Caco-2 (cell line): ENCODE measurements at regions not wholly inside any gene's neighbourhood (a gene's known extent, or its start where the extent isn't known, plus 50 kb on each side); places are given as distances from the start of the nearest gene placed in this dataset.

Source experiments
- BruUV-seq: library from RNA; stranded (reverse); fragments of 400-500 nt; replicated peaks from 2 replicates; lab custom pipeline; 2021; lab: Mats Ljungman, UMichigan
- CTCF ChIA-PET: fragments of 300-600 bp; sonication (Branson Sonifier 250); formaldehyde crosslinking; loops from one replicate; lab custom pipeline; 2022; ENCODE audit warnings: antibody characterized with exemption; lab: Charles Lee
- POLR2A ChIA-PET: fragments of 300-600 bp; sonication (Branson Sonifier 250); formaldehyde crosslinking; loops from one replicate; lab custom pipeline; 2022; ENCODE audit warnings: antibody characterized with exemption; lab: Charles Lee
- DNase-seq, 2 experiments: peaks; one replicate each; pipeline versions ENCODE4 v3.0.0 to v3.0.0-alpha.2; 2020 to 2022
- H3K27me3 ChIP-seq: replicated peaks from 2 replicates; pipeline ENCODE4 v1.6.0; 2011; ENCODE audit warnings: low read length; ENCODE audit not compliant: control insufficient read depth, insufficient read depth
- H3K36me3 ChIP-seq: 2 replicates; pipeline ENCODE4 v1.5.1; 2011; ENCODE audit warnings: low read length; ENCODE audit not compliant: control insufficient read depth, insufficient read depth
- H3K4me1 ChIP-seq: fragments of 250-450 bp; sonication (Bioruptor Pico); 2 replicates; pipeline ENCODE4 v1.5.1; 2020; ENCODE audit warnings: mild to moderate bottlenecking
- H3K4me3 ChIP-seq: 2 replicates; pipeline ENCODE4 v1.5.1; 2011; ENCODE audit warnings: low read depth, mild to moderate bottlenecking, control low read depth, low read length
- H3K9me3 ChIP-seq: fragments of 250-450 bp; sonication (Bioruptor Pico); 2 replicates; pipeline ENCODE4 v1.5.1; 2020; ENCODE audit warnings: mild to moderate bottlenecking, moderate library complexity
- H3K27ac Mint-ChIP-seq: one replicate; pipeline ENCODE4 v1.8.0; 2022; ENCODE audit warnings: mixed read lengths; ENCODE audit not compliant: unreplicated experiment
- H3K27me3 Mint-ChIP-seq: one replicate; pipeline ENCODE4 v1.8.0; 2022; ENCODE audit warnings: mixed read lengths; ENCODE audit not compliant: insufficient read depth, unreplicated experiment
- H3K36me3 Mint-ChIP-seq: one replicate; pipeline ENCODE4 v1.8.0; 2022; ENCODE audit warnings: mild to moderate bottlenecking, mixed read lengths; ENCODE audit not compliant: insufficient read depth, unreplicated experiment
- H3K4me1 Mint-ChIP-seq: one replicate; pipeline ENCODE4 v1.8.0; 2022; ENCODE audit warnings: low read depth, mixed read lengths; ENCODE audit not compliant: unreplicated experiment
- H3K4me3 Mint-ChIP-seq: one replicate; pipeline ENCODE4 v1.8.0; 2022; ENCODE audit warnings: mild to moderate bottlenecking, moderate library complexity, mixed read lengths; ENCODE audit not compliant: unreplicated experiment
- H3K9me3 Mint-ChIP-seq: one replicate; pipeline ENCODE4 v1.8.0; 2022; ENCODE audit warnings: mixed read lengths; ENCODE audit not compliant: unreplicated experiment
- CTCF ChIP-seq, 2 experiments: fragments of 200-600 bp in 1 of 2; IDR thresholded peaks; 1 replicate in 1 of 2; 2 replicates in 1 of 2; pipeline versions ENCODE4 v1.5.1 to v1.8.0; 2011 to 2022; ENCODE audit warnings: antibody characterized with exemption in 1 of 2, control low read depth in 1 of 2, inconsistent platforms in 1 of 2, low read depth in 1 of 2, low read length in 1 of 2, mild to moderate bottlenecking in 1 of 2, moderate library complexity in 1 of 2; ENCODE audit not compliant: insufficient read depth in 1 of 2, severe bottlenecking in 1 of 2, unreplicated experiment in 1 of 2
- intact Hi-C: fragments of 100-400 bp; cut with micrococcal nuclease; formaldehyde crosslinking; loops from one replicate; pipeline ENCODE4 v1.10.0; 2022; ENCODE audit not compliant: unreplicated experiment

GRCh38 chr13:104586051-104586746, 1520.0 kb upstream of the SLC10A2 start:
- Histone ChIP-seq H3K4me1 (no peaks in the 10 kb centered on the region), H3K36me3 (no peaks in the 10 kb centered on the region), H3K27me3 (no peaks in the 10 kb centered on the region), H3K4me3 (no peak overlapping the region), H3K9me3 (no peaks in the 10 kb centered on the region)
- no peak for DNase-seq
- Mint-ChIP-seq H3K4me3 (no peak overlapping the region), H3K27ac (no peak overlapping the region), H3K9me3 (no peaks in the 10 kb centered on the region), H3K27me3 (peaks cover 3% of the 10 kb centered on the region), H3K4me1 (no peaks in the 10 kb centered on the region), H3K36me3 (no peaks in the 10 kb centered on the region)
- POLR2A ChIA-PET, result no interaction called here
- CTCF ChIA-PET, result no interaction called here
- no peak for TF ChIP-seq CTCF (IDR thresholded peaks at IDR 0.05; ENCODE audit: insufficient read depth in 1 of 2, low read depth in 1 of 2, low read length in 1 of 2, severe bottlenecking in 1 of 2, unreplicated experiment in 1 of 2)
- intact Hi-C loops, result no loop called here
- no TSS peak for BruUV-seq

DNA sequence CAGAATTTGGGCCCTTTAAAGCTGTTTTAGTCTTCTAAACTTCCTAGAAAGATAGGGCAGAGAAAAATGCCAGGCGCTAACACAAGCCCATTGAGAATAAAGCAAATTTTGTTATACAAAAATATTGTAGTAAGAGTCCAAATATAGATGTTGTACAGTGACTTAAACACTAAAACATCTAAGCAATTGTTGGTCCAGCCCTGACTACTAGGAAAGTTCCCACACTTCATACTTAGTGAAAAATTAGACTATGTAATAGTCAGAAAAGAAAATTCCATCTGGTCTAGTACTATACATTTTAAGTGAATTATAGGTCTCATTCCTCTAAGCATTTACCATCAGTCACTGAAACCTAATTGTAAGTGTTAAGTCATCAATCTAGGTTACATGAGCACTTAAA, 1518.3 kb upstream of the SLC10A2 start:
- no peak for DNase-seq
- H3K4me1 Mint-ChIP-seq, result no peaks in the 10 kb centered on the region
- ChIA-PET POLR2A (no interaction called here), CTCF (no interaction called here)
- no peaks in the 10 kb centered on the region for H3K9me3 Mint-ChIP-seq
- Histone ChIP-seq H3K27me3 (no peaks in the 10 kb centered on the region), H3K36me3 (no peaks in the 10 kb centered on the region), H3K4me3 (no peak overlapping the region), H3K4me1 (no peaks in the 10 kb centered on the region), H3K9me3 (no peaks in the 10 kb centered on the region)
- no peaks in the 10 kb centered on the region for H3K36me3 Mint-ChIP-seq
- TF ChIP-seq CTCF (IDR thresholded peaks at IDR 0.05; ENCODE audit: insufficient read depth in 1 of 2, low read depth in 1 of 2, low read length in 1 of 2, severe bottlenecking in 1 of 2, unreplicated experiment in 1 of 2), result no peak
- peaks cover 3% of the 10 kb centered on the region for H3K27me3 Mint-ChIP-seq
- intact Hi-C loops, result no loop called here
- H3K27ac Mint-ChIP-seq, result no peak overlapping the region
- BruUV-seq, result no TSS peak
- no peak overlapping the region for H3K4me3 Mint-ChIP-seq

DNA sequence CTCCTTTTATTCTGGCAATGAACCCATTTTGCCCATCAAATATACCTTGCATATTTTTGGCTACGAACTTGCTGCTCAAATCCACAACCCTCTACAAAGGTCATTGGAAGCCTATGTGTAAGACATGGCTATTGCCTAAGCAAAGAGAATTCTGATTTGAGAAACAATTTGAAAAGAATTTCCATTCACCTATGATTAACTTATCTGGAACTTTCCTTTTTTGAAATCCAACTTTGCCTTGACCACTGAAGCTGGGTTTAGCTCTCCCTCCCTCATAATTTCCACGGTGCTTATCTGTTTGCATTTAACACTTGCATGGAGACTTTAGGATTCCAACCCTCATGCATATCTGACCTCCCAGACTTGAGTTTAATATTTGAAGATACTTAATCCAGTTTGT, 1514.7 kb upstream of the SLC10A2 start:
- no peaks in the 10 kb centered on the region for H3K27me3 ChIP-seq

More for the DNA sequence above, 1514.7 kb upstream of the SLC10A2 start:
- ChIA-PET CTCF (no interaction called here), POLR2A (no interaction called here)
- Mint-ChIP-seq H3K36me3 (no peaks in the 10 kb centered on the region), H3K4me1 (no peaks in the 10 kb centered on the region), H3K4me3 (no peak overlapping the region), H3K27me3 (peaks cover under 1% of the 10 kb centered on the region), H3K27ac (no peak overlapping the region), H3K9me3 (no peaks in the 10 kb centered on the region)
- intact Hi-C loops, result no loop called here
- no TSS peak for BruUV-seq
- TF ChIP-seq CTCF (IDR thresholded peaks at IDR 0.05; ENCODE audit: insufficient read depth in 1 of 2, low read depth in 1 of 2, low read length in 1 of 2, severe bottlenecking in 1 of 2, unreplicated experiment in 1 of 2), result no peak
- H3K4me3 ChIP-seq, result no peak overlapping the region
- no peaks in the 10 kb centered on the region for H3K9me3 ChIP-seq
- H3K36me3 ChIP-seq, result no peaks in the 10 kb centered on the region
- no peaks in the 10 kb centered on the region for H3K4me1 ChIP-seq
- no peak for DNase-seq
